ENCODE measurements at regions not wholly inside any gene's neighbourhood (a gene's known extent, or its start where the extent isn't known, plus 50 kb on each side); places are given as distances from the start of the nearest gene placed in this dataset.

DNA sequence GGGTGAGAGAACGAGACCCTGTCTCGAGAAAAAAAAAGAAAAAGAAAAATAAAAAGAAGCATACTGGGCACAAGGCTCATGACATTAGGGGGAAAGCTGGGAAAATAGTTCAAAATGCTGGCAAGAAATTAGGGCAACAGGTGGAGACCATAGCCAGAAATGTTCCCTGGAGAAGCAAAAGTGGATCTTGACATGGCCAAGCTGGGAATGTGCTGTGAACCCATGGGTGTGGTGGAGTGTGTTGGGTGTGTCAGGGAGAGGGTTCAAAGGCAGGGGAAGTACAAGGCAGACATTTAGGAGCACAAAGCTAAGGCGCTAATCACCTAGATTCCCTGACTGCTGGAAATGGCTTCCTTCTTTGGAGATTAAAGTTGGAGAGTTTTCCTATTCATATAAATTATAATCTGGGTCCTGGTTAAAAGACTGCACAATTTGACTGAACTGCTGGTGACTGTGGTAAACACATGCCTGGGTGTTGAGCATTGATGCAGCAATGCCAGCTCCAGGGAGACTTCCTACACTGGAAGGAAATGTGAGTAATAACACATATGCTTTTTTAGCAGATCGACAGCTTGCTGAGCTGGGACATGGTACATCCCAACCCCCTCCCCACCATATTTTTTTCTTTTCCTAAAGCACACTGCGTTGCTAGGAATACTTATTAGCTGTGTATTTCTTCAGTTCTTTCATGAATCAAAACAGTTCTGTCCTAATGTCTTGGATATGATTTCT is 70.1 kb upstream of the ARHGAP21 start:
- Mint-ChIP-seq H3K27me3 (ENCODE audit: low read depth in 2 of 2) (peaks cover 0 to 10% of the 10 kb centered on the region in 2 donors), H3K4me1 (no peaks in the 10 kb centered on the region), H3K36me3 (no peaks in the 10 kb centered on the region), H3K4me3 (no peak overlapping the region), H3K27ac (no peak overlapping the region), H3K9me3 (no peaks in the 10 kb centered on the region)
- H3K9me3 ChIP-seq (ENCODE audit: control insufficient read depth, insufficient read depth, low read length): no peaks in the 10 kb centered on the region
- no peaks in the 10 kb centered on the region for H3K27me3 ChIP-seq (ENCODE audit: control insufficient read depth, insufficient read depth, low read length)
- H3K4me1 ChIP-seq (ENCODE audit: control insufficient read depth, insufficient read depth, low read length): no peaks in the 10 kb centered on the region
- no peak for DNase-seq
- no peak for ATAC-seq
- H3K27ac ChIP-seq (ENCODE audit: low read length): no peak overlapping the region
- intact Hi-C loops (cut with micrococcal nuclease): no loop called here
- H3K36me3 ChIP-seq (ENCODE audit: control insufficient read depth, insufficient read depth, low read length): no peaks in the 10 kb centered on the region
- TF ChIP-seq CTCF (IDR thresholded peaks at IDR 0.05): no peak
- WGBS (ENCODE audit: insufficient coverage): 94% methylated on average over 3 of the region's 5 CpGs
- no peak overlapping the region for H3K4me3 ChIP-seq (ENCODE audit: low read length)

DNA sequence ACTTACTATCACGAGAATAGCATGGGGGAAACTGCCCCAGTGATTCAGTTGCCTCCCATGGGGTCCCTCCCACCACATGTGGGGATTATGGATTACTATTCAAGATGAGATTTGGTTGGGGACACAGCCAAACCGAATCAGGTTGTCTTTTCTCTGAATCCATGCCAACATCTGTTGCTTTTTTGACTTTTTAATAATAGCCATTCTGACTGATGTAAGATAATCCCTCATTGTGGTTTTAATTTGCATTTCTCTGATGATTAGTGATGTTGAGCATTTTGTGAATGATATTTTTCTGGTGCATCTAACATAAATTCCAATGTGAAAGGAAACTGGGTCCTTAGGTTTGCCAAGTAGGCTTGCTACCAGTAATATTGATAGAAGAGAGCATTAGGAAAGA is 69.0 kb upstream of the ARHGAP21 start:
- intact Hi-C loops (cut with micrococcal nuclease): no loop called here
- Mint-ChIP-seq H3K27ac (no peak overlapping the region), H3K27me3 (ENCODE audit: low read depth in 2 of 2) (peaks cover 0 to 10% of the 10 kb centered on the region in 2 donors), H3K4me1 (no peaks in the 10 kb centered on the region), H3K36me3 (no peaks in the 10 kb centered on the region), H3K9me3 (no peaks in the 10 kb centered on the region), H3K4me3 (no peak overlapping the region)
- Histone ChIP-seq H3K27me3 (ENCODE audit: control insufficient read depth, insufficient read depth, low read length) (no peaks in the 10 kb centered on the region), H3K36me3 (ENCODE audit: control insufficient read depth, insufficient read depth, low read length) (no peaks in the 10 kb centered on the region), H3K4me1 (ENCODE audit: control insufficient read depth, insufficient read depth, low read length) (no peaks in the 10 kb centered on the region), H3K27ac (ENCODE audit: low read length) (no peak overlapping the region), H3K4me3 (ENCODE audit: low read length) (no peak overlapping the region), H3K9me3 (ENCODE audit: control insufficient read depth, insufficient read depth, low read length) (no peaks in the 10 kb centered on the region)
- 85% methylated on average over 2 of the region's 2 CpGs for WGBS (ENCODE audit: insufficient coverage)
- no peak for DNase-seq
- no peak for ATAC-seq
- TF ChIP-seq CTCF (IDR thresholded peaks at IDR 0.05): no peak

DNA sequence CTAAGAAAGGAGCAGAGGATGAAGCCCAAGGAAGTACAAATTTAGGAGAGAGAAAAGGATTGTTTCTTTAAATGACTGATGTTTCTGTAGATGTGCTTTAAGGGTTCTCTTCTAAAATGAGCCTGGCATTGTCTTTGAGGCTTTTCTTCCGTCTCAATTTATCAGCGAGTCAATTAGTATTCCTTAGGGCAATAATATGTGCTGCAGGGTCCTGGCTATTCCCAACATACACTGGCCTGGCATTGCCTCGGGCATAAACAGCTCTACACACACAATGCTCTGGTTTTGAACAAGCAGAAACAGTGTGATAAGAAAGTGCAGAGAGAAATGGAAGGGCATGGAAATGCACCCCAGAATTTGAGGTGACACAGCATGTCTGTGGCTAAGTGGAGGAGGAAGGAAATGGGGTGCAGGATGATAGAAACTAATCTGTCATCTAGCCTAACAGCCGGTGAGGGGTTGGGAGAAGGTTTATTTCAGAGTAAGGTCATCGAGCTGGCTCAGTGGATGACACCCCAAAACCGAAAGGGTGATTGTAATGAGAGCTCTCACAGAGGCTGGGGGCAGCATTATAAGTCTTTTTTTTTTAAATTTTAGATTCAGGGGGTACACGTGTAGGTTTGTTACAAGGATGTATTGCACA is 67.5 kb upstream of the ARHGAP21 start:
- Histone ChIP-seq H3K4me3 (ENCODE audit: low read length) (no peak overlapping the region), H3K27ac (ENCODE audit: low read length) (no peak overlapping the region), H3K9me3 (ENCODE audit: control insufficient read depth, insufficient read depth, low read length) (no peaks in the 10 kb centered on the region), H3K27me3 (ENCODE audit: control insufficient read depth, insufficient read depth, low read length) (no peaks in the 10 kb centered on the region), H3K36me3 (ENCODE audit: control insufficient read depth, insufficient read depth, low read length) (no peaks in the 10 kb centered on the region), H3K4me1 (ENCODE audit: control insufficient read depth, insufficient read depth, low read length) (no peaks in the 10 kb centered on the region)
- DNase-seq (no peak), ATAC-seq (peak in 1 of 3 donors; percentile 36)
- H3K27ac Mint-ChIP-seq: no peak overlapping the region
- no peak for TF ChIP-seq CTCF (IDR thresholded peaks at IDR 0.05)
- WGBS (ENCODE audit: insufficient coverage): 22% methylated on average over 6 of the region's 7 CpGs
- H3K36me3 Mint-ChIP-seq: no peaks in the 10 kb centered on the region
- H3K4me1 Mint-ChIP-seq: no peaks in the 10 kb centered on the region
- H3K4me3 Mint-ChIP-seq: no peak overlapping the region
- intact Hi-C loops (cut with micrococcal nuclease): no loop called here
- peaks cover 0 to 10% of the 10 kb centered on the region in 2 donors for H3K27me3 Mint-ChIP-seq (ENCODE audit: low read depth in 2 of 2)
- H3K9me3 Mint-ChIP-seq: no peaks in the 10 kb centered on the region
